T-helper 17 cell (primary cell): ENCODE measurements at regions not wholly inside any gene's neighbourhood (a gene's known extent, or its start where the extent isn't known, plus 50 kb on each side); places are given as distances from the start of the nearest gene placed in this dataset.
"Not testable (repeated sequence)": the region's sequence is repeated elsewhere in the genome, so short reads cannot be mapped to it uniquely, and the experiment has no call there.

Experiments
- ATAC-seq: fragments of 150-1000 bp; cut with Tn5 transposase; 2 replicates; pipeline ENCODE4 v1.10.0; 2021; ENCODE audit warnings: mild to moderate bottlenecking, moderate library complexity
- DNase-seq, 3 donors: peaks; one replicate each; pipeline versions ENCODE4 v3.0.0 to v3.0.0-alpha.2; 2020 to 2021
- H3K9me3 ChIP-seq: one replicate; pipeline ENCODE4 v1.7.0; 2013; ENCODE audit warnings: low read length, mild to moderate bottlenecking; ENCODE audit not compliant: control insufficient read depth, poor library complexity, severe bottlenecking
- H3K27ac Mint-ChIP-seq: one replicate; pipeline ENCODE4 v1.8.0; 2022; ENCODE audit warnings: mild to moderate bottlenecking, moderate library complexity, mixed read lengths
- H3K27me3 Mint-ChIP-seq: one replicate; pipeline ENCODE4 v1.8.0; 2022; ENCODE audit warnings: mixed read lengths
- H3K36me3 Mint-ChIP-seq: one replicate; pipeline ENCODE4 v1.8.0; 2022; ENCODE audit warnings: low read depth, mixed read lengths
- H3K4me1 Mint-ChIP-seq: one replicate; pipeline ENCODE4 v1.8.0; 2022; ENCODE audit warnings: mild to moderate bottlenecking, mixed read lengths
- H3K4me3 Mint-ChIP-seq: one replicate; pipeline ENCODE4 v1.8.0; 2022; ENCODE audit warnings: mild to moderate bottlenecking, moderate library complexity, mixed read lengths

GRCh38 chr4:130703211-130703935 lies 1607.4 kb downstream of the C4orf33 start:
- no peak overlapping the region for H3K27ac Mint-ChIP-seq
- no peaks in the 10 kb centered on the region for H3K9me3 ChIP-seq
- no peak for DNase-seq
- no peaks in the 10 kb centered on the region for H3K27me3 Mint-ChIP-seq
- H3K4me3 Mint-ChIP-seq: no peak overlapping the region
- no peaks in the 10 kb centered on the region for H3K36me3 Mint-ChIP-seq
- ATAC-seq: no peak
- no peaks in the 10 kb centered on the region for H3K4me1 Mint-ChIP-seq

GRCh38 chr4:130705023-130705422 lies 1609.1 kb downstream of the C4orf33 start:
- no peaks in the 10 kb centered on the region for H3K9me3 ChIP-seq
- Mint-ChIP-seq H3K27me3 (no peaks in the 10 kb centered on the region), H3K4me1 (no peaks in the 10 kb centered on the region), H3K4me3 (no peak overlapping the region), H3K27ac (no peak overlapping the region), H3K36me3 (no peaks in the 10 kb centered on the region)
- no peak for ATAC-seq
- no peak for DNase-seq

DNA sequence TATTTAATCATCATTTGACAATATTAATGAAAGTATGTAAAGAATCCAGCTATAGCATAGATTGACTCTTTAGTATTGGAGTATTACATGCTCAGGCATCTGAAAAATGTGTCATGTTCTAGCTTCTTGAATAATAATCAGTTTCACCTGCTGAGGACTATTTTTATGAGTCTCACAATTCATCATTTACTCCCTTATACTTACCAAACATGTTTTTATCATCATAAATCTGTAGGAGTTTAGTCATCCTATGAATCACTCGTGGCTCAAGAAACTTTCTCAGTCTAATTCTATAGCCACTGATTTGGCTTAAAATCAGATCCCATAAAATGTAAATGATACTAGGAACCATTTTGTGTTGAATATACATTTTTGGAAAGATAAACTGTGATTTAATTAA lies 1616.1 kb downstream of the C4orf33 start:
- ATAC-seq: no peak
- no peaks in the 10 kb centered on the region for H3K9me3 ChIP-seq
- Mint-ChIP-seq H3K27me3 (no peaks in the 10 kb centered on the region), H3K4me3 (no peak overlapping the region), H3K27ac (no peak overlapping the region), H3K4me1 (no peaks in the 10 kb centered on the region), H3K36me3 (no peaks in the 10 kb centered on the region)
- DNase-seq: no peak

GRCh38 chr4:130714006-130714405 lies 1618.1 kb downstream of the C4orf33 start:
- no peak overlapping the region for H3K27ac Mint-ChIP-seq
- ATAC-seq: no peak
- H3K4me3 Mint-ChIP-seq: no peak overlapping the region

GRCh38 chr4:130722361-130722760 lies 1626.4 kb downstream of the C4orf33 start:
- Mint-ChIP-seq H3K27ac (no peak overlapping the region), H3K36me3 (no peaks in the 10 kb centered on the region), H3K4me3 (no peak overlapping the region), H3K4me1 (no peaks in the 10 kb centered on the region), H3K27me3 (no peaks in the 10 kb centered on the region)
- DNase-seq (no peak), ATAC-seq (no peak)
- no peaks in the 10 kb centered on the region for H3K9me3 ChIP-seq

More at GRCh38 chr4:130714006-130714405, 1618.1 kb downstream of the C4orf33 start:
- Mint-ChIP-seq H3K4me1 (no peaks in the 10 kb centered on the region), H3K27me3 (no peaks in the 10 kb centered on the region), H3K36me3 (no peaks in the 10 kb centered on the region)
- H3K9me3 ChIP-seq: no peaks in the 10 kb centered on the region
- no peak for DNase-seq

GRCh38 chr4:130736436-130737185 lies 1640.7 kb downstream of the C4orf33 start:
- Mint-ChIP-seq H3K4me1 (no peaks in the 10 kb centered on the region), H3K4me3 (no peak overlapping the region), H3K36me3 (no peaks in the 10 kb centered on the region), H3K27me3 (no peaks in the 10 kb centered on the region), H3K27ac (no peak overlapping the region)
- H3K9me3 ChIP-seq: no peaks in the 10 kb centered on the region
- ATAC-seq: no peak
- no peak for DNase-seq

GRCh38 chr4:130738233-130738632 lies 1642.3 kb downstream of the C4orf33 start:
- ATAC-seq (no peak), DNase-seq (no peak)
- no peaks in the 10 kb centered on the region for H3K36me3 Mint-ChIP-seq
- H3K9me3 ChIP-seq: no peaks in the 10 kb centered on the region
- H3K27me3 Mint-ChIP-seq: no peaks in the 10 kb centered on the region
- no peaks in the 10 kb centered on the region for H3K4me1 Mint-ChIP-seq
- no peak overlapping the region for H3K27ac Mint-ChIP-seq
- no peak overlapping the region for H3K4me3 Mint-ChIP-seq

- Mint-ChIP-seq H3K36me3 (no peaks in the 10 kb centered on the region), H3K4me1 (no peaks in the 10 kb centered on the region), H3K27me3 (no peaks in the 10 kb centered on the region), H3K4me3 (no peak overlapping the region), H3K27ac (no peak overlapping the region)
- no peak for DNase-seq
- no peaks in the 10 kb centered on the region for H3K9me3 ChIP-seq
- ATAC-seq: no peak
Observed at GRCh38 chr4:130747842-130748241, 1651.9 kb downstream of the C4orf33 start.

DNA sequence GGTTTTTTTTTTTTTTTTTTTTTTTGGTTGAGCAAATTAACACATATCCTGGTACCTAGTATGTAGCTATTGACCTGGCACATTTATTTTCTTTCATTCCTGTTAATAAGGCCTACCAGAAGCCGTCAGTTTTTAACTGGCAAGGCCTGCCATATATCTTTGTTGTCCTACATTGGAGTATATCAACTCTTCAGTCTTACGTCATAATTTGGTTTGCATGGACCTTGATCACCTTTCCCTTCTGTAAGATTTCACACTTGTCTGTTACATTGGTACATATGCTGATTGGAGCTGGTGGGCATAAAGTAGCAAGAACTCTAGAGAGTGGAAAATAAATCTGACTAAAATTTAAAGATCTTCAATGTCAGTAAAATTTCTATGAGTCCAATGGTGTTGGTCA lies 1658.0 kb downstream of the C4orf33 start:
- Mint-ChIP-seq H3K27me3 (no peaks in the 10 kb centered on the region), H3K36me3 (no peaks in the 10 kb centered on the region), H3K4me3 (no peak overlapping the region), H3K4me1 (no peaks in the 10 kb centered on the region), H3K27ac (no peak overlapping the region)
- DNase-seq: no peak
- no peaks in the 10 kb centered on the region for H3K9me3 ChIP-seq
- no peak for ATAC-seq

DNA sequence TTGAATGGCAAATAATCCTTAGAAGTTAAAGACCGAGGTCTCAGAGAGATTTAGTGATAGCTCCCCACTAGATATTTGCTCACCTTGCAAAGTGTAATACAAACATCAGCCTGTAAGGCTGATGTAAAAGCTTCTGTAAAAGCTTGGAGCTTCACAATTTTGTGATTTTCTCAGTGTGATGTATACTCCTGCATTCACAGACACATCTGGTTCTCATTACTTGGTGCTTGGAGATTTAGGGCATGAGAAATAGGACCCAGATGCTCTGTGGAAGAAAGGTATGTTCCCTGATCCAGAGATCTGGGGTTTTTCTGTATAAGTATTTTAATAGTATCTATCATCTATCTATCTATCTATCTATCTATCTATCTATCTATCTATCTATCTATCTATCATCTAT lies 1664.3 kb downstream of the C4orf33 start:
- no peaks in the 10 kb centered on the region for H3K27me3 Mint-ChIP-seq
- ATAC-seq: no peak
- DNase-seq: no peak
- no peaks in the 10 kb centered on the region for H3K36me3 Mint-ChIP-seq
- no peaks in the 10 kb centered on the region for H3K4me1 Mint-ChIP-seq
- H3K27ac Mint-ChIP-seq: no peak overlapping the region
- H3K9me3 ChIP-seq: no peaks in the 10 kb centered on the region
- no peak overlapping the region for H3K4me3 Mint-ChIP-seq

GRCh38 chr4:130767384-130767783 lies 1671.4 kb downstream of the C4orf33 start:
- H3K9me3 ChIP-seq, H3K4me1 Mint-ChIP-seq, H3K36me3 Mint-ChIP-seq, H3K27ac Mint-ChIP-seq, DNase-seq, ATAC-seq, H3K4me3 Mint-ChIP-seq, H3K27me3 Mint-ChIP-seq: not testable (repeated sequence)

GRCh38 chr4:130772966-130773365 lies 1677.0 kb downstream of the C4orf33 start:
- not testable (repeated sequence) for H3K4me1 Mint-ChIP-seq, H3K4me3 Mint-ChIP-seq, ATAC-seq, DNase-seq, H3K27ac Mint-ChIP-seq, H3K36me3 Mint-ChIP-seq, H3K9me3 ChIP-seq, H3K27me3 Mint-ChIP-seq

GRCh38 chr4:130808492-130808891 lies 1712.5 kb downstream of the C4orf33 start:
- Mint-ChIP-seq H3K4me3 (no peak overlapping the region), H3K27ac (no peak overlapping the region), H3K36me3 (no peaks in the 10 kb centered on the region), H3K27me3 (no peaks in the 10 kb centered on the region), H3K4me1 (no peaks in the 10 kb centered on the region)
- H3K9me3 ChIP-seq: no peaks in the 10 kb centered on the region
- no peak for ATAC-seq
- no peak for DNase-seq
